NCI-H748 (cell line): ENCODE measurements at regions not wholly inside any gene's neighbourhood (a gene's known extent, or its start where the extent isn't known, plus 50 kb on each side); places are given as distances from the start of the nearest gene placed in this dataset.

Source experiments
- DNase-seq: peaks from one replicate; lab custom pipeline; 2025; ENCODE audit not compliant: unreplicated experiment; lab: John Stamatoyannopoulos, UW

- DNase-seq = no peak
Measured at GRCh38 chr15:100809587-100809986, 70.0 kb upstream of the ALDH1A3 start.

GRCh38 chr15:100810229-100810628 lies 69.4 kb upstream of the ALDH1A3 start:
- DNase-seq = no peak

DNA sequence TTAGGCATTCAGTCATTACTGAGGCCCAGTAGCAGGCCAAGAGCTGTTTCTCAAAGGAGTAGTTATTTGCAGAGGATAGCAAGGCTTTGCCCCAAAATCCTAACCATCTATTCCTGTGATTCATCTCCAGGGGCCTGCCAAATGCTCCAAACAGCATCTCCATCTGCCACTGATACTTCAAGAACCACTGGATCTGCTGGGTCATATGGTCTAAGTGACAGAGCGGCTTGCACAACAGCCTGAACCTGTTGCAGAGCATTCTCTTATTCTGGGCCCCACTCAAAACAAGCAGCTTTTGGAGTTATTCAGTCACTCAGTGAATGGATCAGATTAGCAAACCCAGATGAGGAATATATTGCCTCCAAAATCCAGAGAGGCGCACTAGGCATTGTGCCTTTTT lies 68.8 kb upstream of the ALDH1A3 start:
- DNase-seq = no peak

DNA sequence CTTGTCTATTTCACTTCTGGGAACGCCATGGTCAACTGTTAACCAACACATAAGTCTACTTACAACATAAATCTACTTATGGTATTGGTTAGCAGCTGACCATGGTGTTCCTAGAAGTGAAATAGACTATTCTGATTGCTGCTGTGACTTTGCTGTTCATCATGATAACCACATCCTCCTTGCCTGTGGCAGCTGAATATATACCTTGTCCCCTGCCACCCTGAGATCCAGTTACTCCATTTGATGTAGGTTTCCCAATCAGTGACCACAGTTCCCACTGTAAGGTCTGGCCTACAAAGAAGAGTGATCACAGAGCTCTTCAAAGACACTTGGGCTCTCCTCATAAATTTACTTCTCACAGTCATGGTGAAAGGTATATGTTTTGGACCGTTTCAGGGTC lies 66.8 kb upstream of the ALDH1A3 start:
- no peak for DNase-seq

DNA sequence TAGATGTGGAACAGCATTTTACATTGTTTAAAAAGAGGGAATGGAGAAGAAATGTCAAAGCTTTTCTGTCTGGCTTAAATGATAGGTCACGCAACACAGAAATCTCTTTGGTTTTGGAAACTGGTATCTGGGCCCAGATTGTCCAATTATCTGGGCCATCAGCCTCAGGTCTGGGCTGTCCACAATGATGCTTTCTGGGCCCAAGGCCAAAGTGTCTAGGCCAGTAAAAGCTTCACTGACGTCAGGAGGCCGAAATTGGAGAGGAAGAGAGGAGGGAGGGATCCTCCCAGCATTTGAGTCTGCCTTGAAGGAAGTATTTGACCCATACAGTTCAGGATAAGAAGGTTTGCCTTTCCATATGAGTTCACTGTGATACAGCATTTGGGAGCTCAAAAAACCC lies 60.7 kb upstream of the ALDH1A3 start:
- DNase-seq = no peak

DNA sequence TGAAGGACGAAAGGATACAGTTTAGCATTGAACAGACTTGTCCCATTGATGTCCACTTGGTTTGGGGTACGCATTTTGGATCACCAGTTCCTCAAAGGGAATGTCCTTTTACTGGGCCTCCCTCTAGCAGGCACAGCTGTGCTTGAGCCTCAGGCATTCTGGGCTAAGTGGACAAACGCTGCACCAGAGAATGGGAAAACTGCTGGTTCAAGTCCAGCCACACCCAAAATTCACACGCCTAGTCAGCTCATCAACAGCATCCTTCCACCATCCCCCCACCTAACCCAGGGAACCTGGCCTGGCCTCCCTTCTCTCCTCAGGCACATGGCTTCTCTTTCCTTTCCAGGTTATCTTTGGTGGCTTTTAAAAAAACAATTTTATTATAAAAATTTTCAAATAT lies 59.1 kb upstream of the ALDH1A3 start:
- DNase-seq = no peak

GRCh38 chr15:100821327-100821726 lies 58.3 kb upstream of the ALDH1A3 start:
- no peak for DNase-seq

- DNase-seq = no peak
Measured at GRCh38 chr15:100824211-100824610, 55.4 kb upstream of the ALDH1A3 start.

DNA sequence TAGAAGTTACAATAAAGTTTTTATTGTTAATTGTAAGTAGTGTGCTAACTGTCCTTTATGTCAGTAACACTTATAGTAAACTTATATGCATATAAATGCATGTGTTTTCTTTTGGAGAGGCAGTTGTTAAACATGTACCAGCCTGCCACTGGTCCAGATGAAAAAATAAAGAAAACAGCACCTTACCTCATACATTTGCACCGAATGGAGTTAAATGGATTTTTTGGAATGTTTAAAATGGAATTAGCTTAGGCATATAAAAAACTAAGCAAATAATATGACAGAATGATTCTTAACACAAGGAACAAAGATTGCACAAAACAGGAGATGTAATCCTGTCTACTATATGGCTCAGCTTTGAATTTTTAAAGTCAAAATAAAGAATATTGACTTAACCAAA lies 50.2 kb upstream of the ALDH1A3 start:
- DNase-seq = no peak
